Mesendoderm (in vitro differentiated cells): ENCODE measurements at regions not wholly inside any gene's neighbourhood (a gene's known extent, or its start where the extent isn't known, plus 50 kb on each side); places are given as distances from the start of the nearest gene placed in this dataset.

Experiments
- DNase-seq: peaks from one replicate; pipeline ENCODE4 v3.0.0; 2013
- H2AK5ac ChIP-seq: 2 replicates; pipeline ENCODE4 v1.6.1; 2013; ENCODE audit warnings: low read length, inconsistent platforms
- H2BK120ac ChIP-seq: 2 replicates; pipeline ENCODE4 v1.6.1; 2013; ENCODE audit warnings: low read depth, mild to moderate bottlenecking, low read length, moderate library complexity, mixed read lengths
- H2BK15ac ChIP-seq: replicated peaks from 2 replicates; pipeline ENCODE4 v1.6.1; 2013; ENCODE audit warnings: low read depth, mild to moderate bottlenecking, moderate library complexity
- H2BK5ac ChIP-seq: 2 replicates; pipeline ENCODE4 v1.6.1; 2013; ENCODE audit warnings: low read length, inconsistent platforms
- H3K18ac ChIP-seq: 2 replicates; pipeline ENCODE4 v1.6.1; 2013; ENCODE audit warnings: mild to moderate bottlenecking, low read length, mixed read lengths
- H3K23ac ChIP-seq: one replicate; pipeline ENCODE4 v1.6.1; 2013; ENCODE audit warnings: low read length
- H3K27ac ChIP-seq: 2 replicates; pipeline ENCODE4 v1.5.1; 2013; ENCODE audit warnings: low read depth, mild to moderate bottlenecking, inconsistent platforms, low read length, moderate library complexity
- H3K27me3 ChIP-seq: 2 replicates; pipeline ENCODE4 v1.6.1; 2013; ENCODE audit warnings: low read length, control low read depth, mild to moderate bottlenecking, inconsistent platforms; ENCODE audit not compliant: insufficient read depth, poor library complexity
- H3K36me3 ChIP-seq: 2 replicates; pipeline ENCODE4 v1.6.1; 2013; ENCODE audit warnings: low read length, inconsistent platforms; ENCODE audit not compliant: control insufficient read depth, insufficient read depth
- H3K4ac ChIP-seq: one replicate; pipeline ENCODE4 v1.6.1; 2013; ENCODE audit warnings: low read depth, mild to moderate bottlenecking, low read length, moderate library complexity
- H3K4me1 ChIP-seq: 2 replicates; pipeline ENCODE4 v1.6.1; 2013; ENCODE audit warnings: low read depth, low read length, inconsistent platforms; ENCODE audit not compliant: control insufficient read depth
- H3K4me2 ChIP-seq: 2 replicates; pipeline ENCODE4 v1.6.1; 2013; ENCODE audit warnings: low read length
- H3K4me3 ChIP-seq: 2 replicates; pipeline ENCODE4 v1.5.1; 2013; ENCODE audit warnings: mild to moderate bottlenecking, low read length
- H3K56ac ChIP-seq: one replicate; pipeline ENCODE4 v1.6.1; 2013; ENCODE audit warnings: low read length
- H3K79me1 ChIP-seq: 2 replicates; pipeline ENCODE4 v1.6.1; 2013; ENCODE audit warnings: low read length, inconsistent platforms
- H3K79me2 ChIP-seq: 2 replicates; pipeline ENCODE4 v1.6.1; 2013; ENCODE audit warnings: mild to moderate bottlenecking, low read length; ENCODE audit not compliant: control insufficient read depth, insufficient read depth
- H3K9ac ChIP-seq: 2 replicates; pipeline ENCODE4 v1.6.1; 2013; ENCODE audit warnings: low read length, inconsistent platforms
- H4K5ac ChIP-seq: one replicate; pipeline ENCODE4 v1.6.1; 2013; ENCODE audit warnings: low read length
- H4K8ac ChIP-seq: one replicate; pipeline ENCODE4 v1.6.1; 2013; ENCODE audit warnings: low read depth, mild to moderate bottlenecking, control low read depth, low read length, moderate library complexity
- WGBS: extraction: QIAGEN DNeasy Blood & Tissue Kit; methylation state at CpG from one replicate; pipeline ENCODE4 v1.1.7; 2013; ENCODE audit warnings: low lambda C conversion rate, missing lambda C conversion rate; ENCODE audit not compliant: insufficient coverage; ENCODE audit errors: extremely low coverage; 5-methylcytosine and 5-hydroxymethylcytosine counted together

GRCh38 chr12:73220951-73221350, 948.8 kb downstream of the TRHDE start:
- H3K18ac ChIP-seq: no peak overlapping the region
- no peak for DNase-seq
- H3K27ac ChIP-seq: no peak overlapping the region
- H3K4me2 ChIP-seq: no peak overlapping the region
- H4K5ac ChIP-seq: no peak overlapping the region
- H3K36me3 ChIP-seq: no peaks in the 10 kb centered on the region
- no peak overlapping the region for H2BK5ac ChIP-seq
- H3K23ac ChIP-seq: no peak overlapping the region
- WGBS: no CpG with 5 or more reads among the region's 2 CpGs
- no peaks in the 10 kb centered on the region for H3K79me2 ChIP-seq
- no peak overlapping the region for H2BK120ac ChIP-seq
- H3K56ac ChIP-seq: no peak overlapping the region
- H2BK15ac ChIP-seq: no peak overlapping the region
- no peak overlapping the region for H4K8ac ChIP-seq
- H3K4me3 ChIP-seq: no peak overlapping the region
- H3K4ac ChIP-seq: no peak overlapping the region
- no peaks in the 10 kb centered on the region for H3K4me1 ChIP-seq
- no peak overlapping the region for H3K9ac ChIP-seq
- H3K79me1 ChIP-seq: no peaks in the 10 kb centered on the region
- H3K27me3 ChIP-seq: no peaks in the 10 kb centered on the region
- H2AK5ac ChIP-seq: no peak overlapping the region

GRCh38 chr12:73221398-73221797, 949.2 kb downstream of the TRHDE start:
- Histone ChIP-seq H3K4me1 (no peaks in the 10 kb centered on the region), H3K27me3 (no peaks in the 10 kb centered on the region), H3K36me3 (no peaks in the 10 kb centered on the region), H3K79me2 (no peaks in the 10 kb centered on the region), H3K56ac (no peak overlapping the region), H2AK5ac (no peak overlapping the region), H3K18ac (no peak overlapping the region), H3K9ac (no peak overlapping the region), H3K79me1 (no peaks in the 10 kb centered on the region), H2BK5ac (no peak overlapping the region), H3K23ac (no peak overlapping the region), H3K4me3 (no peak overlapping the region), H2BK15ac (no peak overlapping the region), H2BK120ac (no peak overlapping the region), H4K5ac (no peak overlapping the region), H4K8ac (no peak overlapping the region), H3K4me2 (no peak overlapping the region), H3K27ac (no peak overlapping the region), H3K4ac (no peak overlapping the region)
- DNase-seq: no peak

GRCh38 chr12:73221836-73222235, 949.7 kb downstream of the TRHDE start:
- H3K36me3 ChIP-seq: no peaks in the 10 kb centered on the region
- no peak overlapping the region for H2BK15ac ChIP-seq
- no peak overlapping the region for H4K8ac ChIP-seq
- no peak overlapping the region for H3K23ac ChIP-seq
- no peak overlapping the region for H3K27ac ChIP-seq
- no peaks in the 10 kb centered on the region for H3K4me1 ChIP-seq
- no peak overlapping the region for H3K4me2 ChIP-seq
- no peak overlapping the region for H2AK5ac ChIP-seq
- no peak overlapping the region for H3K18ac ChIP-seq
- no peak overlapping the region for H3K9ac ChIP-seq
- H2BK120ac ChIP-seq: no peak overlapping the region
- H3K4ac ChIP-seq: no peak overlapping the region
- no peaks in the 10 kb centered on the region for H3K79me2 ChIP-seq
- H3K79me1 ChIP-seq: no peaks in the 10 kb centered on the region
- H3K27me3 ChIP-seq: no peaks in the 10 kb centered on the region
- H3K4me3 ChIP-seq: no peak overlapping the region
- DNase-seq: no peak
- no peak overlapping the region for H3K56ac ChIP-seq
- H4K5ac ChIP-seq: no peak overlapping the region
- no peak overlapping the region for H2BK5ac ChIP-seq

- no peak overlapping the region for H3K23ac ChIP-seq
- H3K79me2 ChIP-seq: no peaks in the 10 kb centered on the region
- H2BK15ac ChIP-seq: no peak overlapping the region
- no peak overlapping the region for H2BK5ac ChIP-seq
- H3K27me3 ChIP-seq: no peaks in the 10 kb centered on the region
- no peak overlapping the region for H4K5ac ChIP-seq
- H4K8ac ChIP-seq: no peak overlapping the region
- no peak overlapping the region for H3K9ac ChIP-seq
- H3K79me1 ChIP-seq: no peaks in the 10 kb centered on the region
- H2BK120ac ChIP-seq: peak overlapping the region; percentile 4
- no CpG with 5 or more reads among the region's 1 CpG for WGBS
- H3K18ac ChIP-seq: peak overlapping the region; percentile 13
- no peak overlapping the region for H3K56ac ChIP-seq
- H3K4me2 ChIP-seq: no peak overlapping the region
- H3K36me3 ChIP-seq: no peaks in the 10 kb centered on the region
- H3K4me1 ChIP-seq: no peaks in the 10 kb centered on the region
- peak; percentile 34 for DNase-seq
- H3K4ac ChIP-seq: no peak overlapping the region
- H3K4me3 ChIP-seq: no peak overlapping the region
- H3K27ac ChIP-seq: no peak overlapping the region
- no peak overlapping the region for H2AK5ac ChIP-seq
These were observed 953.3 kb downstream of the TRHDE start for GRCh38 chr12:73225371-73225937.

GRCh38 chr12:73225941-73226340, 953.8 kb downstream of the TRHDE start:
- H3K56ac ChIP-seq: no peak overlapping the region
- peak overlapping the region; percentile 4 for H2BK120ac ChIP-seq
- H3K27ac ChIP-seq: no peak overlapping the region
- no peaks in the 10 kb centered on the region for H3K27me3 ChIP-seq
- H3K4ac ChIP-seq: no peak overlapping the region
- H3K4me2 ChIP-seq: no peak overlapping the region
- H4K5ac ChIP-seq: no peak overlapping the region
- no peak overlapping the region for H2AK5ac ChIP-seq
- H3K23ac ChIP-seq: no peak overlapping the region
- no peaks in the 10 kb centered on the region for H3K79me1 ChIP-seq
- no peak for DNase-seq
- H3K4me3 ChIP-seq: no peak overlapping the region
- no peak overlapping the region for H2BK15ac ChIP-seq
- H3K79me2 ChIP-seq: no peaks in the 10 kb centered on the region
- 100% methylated on average over 1 of the region's 2 CpGs for WGBS
- no peaks in the 10 kb centered on the region for H3K4me1 ChIP-seq
- H3K36me3 ChIP-seq: no peaks in the 10 kb centered on the region
- no peak overlapping the region for H4K8ac ChIP-seq
- no peak overlapping the region for H3K18ac ChIP-seq
- no peak overlapping the region for H3K9ac ChIP-seq
- no peak overlapping the region for H2BK5ac ChIP-seq

GRCh38 chr12:73226593-73226992, 954.4 kb downstream of the TRHDE start:
- Histone ChIP-seq H3K9ac (no peak overlapping the region), H3K23ac (no peak overlapping the region), H2BK120ac (no peak overlapping the region), H3K4me2 (no peak overlapping the region), H3K18ac (no peak overlapping the region), H3K56ac (no peak overlapping the region), H3K27ac (no peak overlapping the region), H3K4me1 (no peaks in the 10 kb centered on the region), H3K27me3 (no peaks in the 10 kb centered on the region), H3K4ac (no peak overlapping the region), H2BK5ac (no peak overlapping the region), H2AK5ac (no peak overlapping the region), H3K4me3 (no peak overlapping the region), H2BK15ac (no peak overlapping the region), H4K8ac (no peak overlapping the region), H3K36me3 (no peaks in the 10 kb centered on the region), H3K79me1 (no peaks in the 10 kb centered on the region), H3K79me2 (no peaks in the 10 kb centered on the region), H4K5ac (no peak overlapping the region)
- DNase-seq: peak; percentile 31
- WGBS: no CpG with 5 or more reads among the region's 1 CpG
